CD4-positive, alpha-beta T cell (primary cell): ENCODE measurements at regions not wholly inside any gene's neighbourhood (a gene's known extent, or its start where the extent isn't known, plus 50 kb on each side); places are given as distances from the start of the nearest gene placed in this dataset.
"Not testable (repeated sequence)": the region's sequence is repeated elsewhere in the genome, so short reads cannot be mapped to it uniquely, and the experiment has no call there.

Experiments used
- ATAC-seq: fragments of 200-7000 bp; cut with Tn5 transposase; one replicate; pipeline ENCODE4 v1.10.0; 2022; ENCODE audit warnings: mild to moderate bottlenecking; ENCODE audit not compliant: poor library complexity
- CTCF ChIA-PET: fragments of 350-600 bp; sonication (Branson Sonifier 250); formaldehyde crosslinking; loops from one replicate; lab custom pipeline; 2021; ENCODE audit warnings: antibody characterized with exemption, inconsistent platforms; lab: Charles Lee
- POLR2A ChIA-PET: fragments of 350-600 bp; sonication (Branson Sonifier 250); formaldehyde crosslinking; loops from one replicate; lab custom pipeline; 2021; ENCODE audit warnings: antibody characterized with exemption, inconsistent platforms; lab: Charles Lee
- DNase-seq, 14 experiments: peaks; one replicate each; pipeline ENCODE4 v3.0.0-alpha.2; 2013 to 2020; ENCODE audit warnings: mixed read lengths in 2 of 14
- H3K27ac ChIP-seq, 2 donors: one replicate each; pipeline versions ENCODE4 v1.5.1 to v1.7.0; 2013; ENCODE audit warnings: low read length in 2 of 2, low read depth in 1 of 2, mild to moderate bottlenecking in 1 of 2
- H3K27me3 ChIP-seq, 2 experiments: 1 replicate in 1 of 2; 2 replicates in 1 of 2; pipeline versions ENCODE4 v1.6.1 to v1.7.0; 2013; ENCODE audit warnings: low read length in 2 of 2, control low read depth in 1 of 2, mild to moderate bottlenecking in 1 of 2, moderate library complexity in 1 of 2; ENCODE audit not compliant: insufficient read depth in 2 of 2, control insufficient read depth in 1 of 2
- H3K36me3 ChIP-seq: one replicate; pipeline ENCODE4 v1.6.1; 2013; ENCODE audit warnings: low read length, control low read depth; ENCODE audit not compliant: insufficient read depth
- H3K4me1 ChIP-seq: one replicate; pipeline ENCODE4 v1.6.1; 2013; ENCODE audit warnings: low read length, control low read depth; ENCODE audit not compliant: insufficient read depth
- H3K4me3 ChIP-seq: one replicate; pipeline ENCODE4 v1.5.1; 2013; ENCODE audit warnings: mild to moderate bottlenecking, low read length, moderate library complexity
- H3K9me3 ChIP-seq, 2 experiments: 1 replicate in 1 of 2; 2 replicates in 1 of 2; pipeline versions ENCODE4 v1.6.1 to v1.7.0; 2013; ENCODE audit warnings: low read length in 2 of 2, mild to moderate bottlenecking in 2 of 2, control low read depth in 1 of 2, moderate library complexity in 1 of 2; ENCODE audit not compliant: control insufficient read depth in 1 of 2, insufficient read depth in 1 of 2
- H3K27ac Mint-ChIP-seq: one replicate; pipeline ENCODE4 v1.8.0; 2020; ENCODE audit warnings: mixed read lengths
- H3K27me3 Mint-ChIP-seq: one replicate; pipeline ENCODE4 v1.8.0; 2021; ENCODE audit warnings: mixed read lengths
- H3K36me3 Mint-ChIP-seq: one replicate; pipeline ENCODE4 v1.8.0; 2021; ENCODE audit warnings: low read depth, mixed read lengths
- H3K4me1 Mint-ChIP-seq: one replicate; pipeline ENCODE4 v1.8.0; 2021; ENCODE audit warnings: low read depth, mixed read lengths
- H3K4me3 Mint-ChIP-seq: one replicate; pipeline ENCODE4 v1.8.0; 2020; ENCODE audit warnings: mild to moderate bottlenecking, mixed read lengths
- H3K9me3 Mint-ChIP-seq: one replicate; pipeline ENCODE4 v1.8.0; 2020; ENCODE audit warnings: mixed read lengths
- CTCF ChIP-seq: fragments of 200-600 bp; IDR thresholded peaks from one replicate; pipeline ENCODE4 v1.8.0; 2022; ENCODE audit warnings: antibody characterized with exemption, mild to moderate bottlenecking
- intact Hi-C, 2 experiments: fragments of 100-400 bp; cut with DNase I in 1 of 2; cut with micrococcal nuclease in 1 of 2; formaldehyde crosslinking; loops; one replicate each; pipeline versions ENCODE4 v1.15.1 to v1.9.0; 2023 to 2025; cut with DNase I, micrococcal nuclease

DNA sequence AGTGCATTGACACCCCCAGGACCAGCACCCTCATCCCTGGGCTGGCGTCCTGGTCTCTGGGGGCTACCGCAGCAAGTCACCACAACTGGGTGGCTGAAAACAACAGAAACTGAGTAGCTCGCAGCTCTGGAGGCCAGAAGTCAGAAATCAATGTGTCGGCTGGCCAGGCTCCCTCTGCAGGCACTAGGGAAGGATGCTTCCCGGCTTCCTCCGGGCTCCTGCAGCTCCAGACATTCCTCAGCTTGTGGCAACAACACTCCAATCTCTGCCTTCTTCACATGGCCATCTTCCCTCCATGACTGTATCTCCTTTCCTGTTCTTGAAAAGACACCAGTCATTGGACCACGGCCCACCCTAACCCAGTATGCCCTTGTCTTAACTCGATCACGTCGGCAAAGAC lies 224.2 kb downstream of the NPHP4 start:
- Mint-ChIP-seq H3K9me3 (peaks cover 4% of the 10 kb centered on the region), H3K36me3 (no peaks in the 10 kb centered on the region), H3K4me1 (no peaks in the 10 kb centered on the region), H3K27ac (no peak overlapping the region), H3K27me3 (peaks cover 60% of the 10 kb centered on the region), H3K4me3 (no peak overlapping the region)
- H3K9me3 ChIP-seq: peaks cover 0 to 24% of the 10 kb centered on the region in 2 experiments
- H3K4me1 ChIP-seq: no peaks in the 10 kb centered on the region
- no peak for DNase-seq
- H3K27me3 ChIP-seq: peaks cover 25 to 27% of the 10 kb centered on the region in 2 experiments
- CTCF ChIA-PET: no interaction called here
- intact Hi-C loops: no loop called here
- H3K27ac ChIP-seq: no peak overlapping the region
- no peak overlapping the region for H3K4me3 ChIP-seq
- no peak for ATAC-seq
- no peak for TF ChIP-seq CTCF
- POLR2A ChIA-PET: no interaction called here
- no peaks in the 10 kb centered on the region for H3K36me3 ChIP-seq

GRCh38 chr1:5766996-5767395 lies 225.2 kb downstream of the NPHP4 start:
- H3K27ac ChIP-seq, DNase-seq, POLR2A ChIA-PET, H3K4me3 Mint-ChIP-seq, H3K36me3 Mint-ChIP-seq, H3K27ac Mint-ChIP-seq, ATAC-seq, H3K4me1 ChIP-seq, H3K36me3 ChIP-seq, H3K4me1 Mint-ChIP-seq, H3K9me3 Mint-ChIP-seq, CTCF ChIA-PET, H3K4me3 ChIP-seq, intact Hi-C loops: not testable (repeated sequence)
- H3K27me3 Mint-ChIP-seq: peaks cover 60% of the 10 kb centered on the region
- Histone ChIP-seq H3K27me3 (peaks cover 25 to 28% of the 10 kb centered on the region in 2 experiments), H3K9me3 (peaks cover 0 to 24% of the 10 kb centered on the region in 2 experiments)

DNA sequence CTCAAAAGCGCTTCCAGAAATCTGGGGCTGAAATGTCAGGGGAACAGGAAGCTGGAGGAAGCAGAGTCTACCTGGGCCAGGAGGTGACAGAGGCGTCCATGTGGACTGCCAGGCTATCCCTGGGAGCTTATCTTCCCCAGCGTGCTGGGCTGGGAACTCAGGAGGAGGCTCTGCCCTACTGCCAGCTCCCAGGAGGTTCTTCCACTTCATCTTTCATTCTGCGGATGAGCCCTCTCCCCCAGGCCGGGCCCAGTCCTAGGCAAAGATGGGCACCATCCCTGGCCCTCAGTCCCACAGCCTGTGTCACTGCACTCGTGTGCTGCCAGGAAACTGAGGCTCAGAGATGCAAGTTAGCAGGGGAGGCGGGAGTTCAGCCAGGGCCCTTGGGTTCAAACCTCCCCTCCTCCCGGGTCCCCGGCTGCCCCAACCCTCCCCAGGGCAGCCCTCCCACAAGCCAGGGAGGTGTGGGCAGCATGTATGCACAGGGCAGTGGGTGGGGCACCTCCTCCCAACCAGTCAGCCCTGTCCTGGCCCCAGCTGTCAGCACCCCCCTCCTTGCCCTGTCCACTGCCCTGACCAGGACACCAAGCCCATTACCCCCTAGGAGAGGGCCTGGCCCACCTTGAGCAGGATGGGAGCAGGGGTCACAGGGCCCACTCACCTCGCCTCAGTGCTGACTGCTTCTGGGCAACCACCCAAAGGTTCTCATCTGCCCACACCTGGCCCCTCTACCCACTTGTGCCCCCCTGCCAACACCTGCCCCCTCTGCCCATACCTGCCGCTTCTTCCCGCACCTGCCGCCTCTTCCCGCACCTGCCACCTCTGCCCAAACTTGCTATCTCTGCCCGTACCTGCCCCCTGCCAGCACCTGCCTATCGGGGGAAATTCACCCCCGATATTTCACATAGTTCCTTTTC lies 226.0 kb downstream of the NPHP4 start:
- no peak overlapping the region for H3K4me3 ChIP-seq
- no peak for TF ChIP-seq CTCF
- H3K9me3 ChIP-seq: peaks cover 0 to 24% of the 10 kb centered on the region in 2 experiments
- ChIA-PET CTCF (no interaction called here), POLR2A (no interaction called here)
- Mint-ChIP-seq H3K27ac (no peak overlapping the region), H3K4me1 (no peaks in the 10 kb centered on the region), H3K4me3 (no peak overlapping the region), H3K36me3 (no peaks in the 10 kb centered on the region), H3K27me3 (peaks cover 58% of the 10 kb centered on the region), H3K9me3 (peaks cover 4% of the 10 kb centered on the region)
- peaks cover 25 to 28% of the 10 kb centered on the region in 2 experiments for H3K27me3 ChIP-seq
- DNase-seq (no peak), ATAC-seq (no peak)
- intact Hi-C loops: no loop called here
- no peaks in the 10 kb centered on the region for H3K36me3 ChIP-seq
- H3K27ac ChIP-seq: no peak overlapping the region
- H3K4me1 ChIP-seq: no peaks in the 10 kb centered on the region
